NCI-H1417 (cell line): ENCODE measurements at regions not wholly inside any gene's neighbourhood (a gene's known extent, or its start where the extent isn't known, plus 50 kb on each side); places are given as distances from the start of the nearest gene placed in this dataset.
"Not testable (repeated sequence)": the region's sequence is repeated elsewhere in the genome, so short reads cannot be mapped to it uniquely, and the experiment has no call there.

ENCODE experiments used
- DNase-seq, 3 experiments: peaks; one replicate each; lab custom pipeline; 2025; lab: John Stamatoyannopoulos, UW

- DNase-seq = peak in 2 of 3 experiments; percentile 3 to 41
Observed at GRCh38 chr1:80534606-80535360, 1266.0 kb upstream of the ADGRL2 start.

GRCh38 chr1:80533775-80534334 is 1266.9 kb upstream of the ADGRL2 start:
- peak in 2 of 3 experiments; percentile 42 to 74 for DNase-seq

- DNase-seq = peak in 2 of 3 experiments; percentile 68 to 91
Observed at GRCh38 chr1:80533093-80533492, 1267.6 kb upstream of the ADGRL2 start.

- DNase-seq = no peak
Observed at GRCh38 chr1:80531182-80531581, 1269.6 kb upstream of the ADGRL2 start.

GRCh38 chr1:80529546-80529945 is 1271.2 kb upstream of the ADGRL2 start:
- DNase-seq = no peak

- DNase-seq = no peak
Observed at GRCh38 chr1:80523861-80524260, 1276.9 kb upstream of the ADGRL2 start.

- DNase-seq = not testable (repeated sequence)
Observed at GRCh38 chr1:80523071-80523470, 1277.7 kb upstream of the ADGRL2 start.

GRCh38 chr1:80520949-80521348 is 1279.8 kb upstream of the ADGRL2 start:
- DNase-seq = no peak

GRCh38 chr1:80517062-80517461 is 1283.7 kb upstream of the ADGRL2 start:
- DNase-seq = no peak

GRCh38 chr1:80509965-80510522 is 1290.7 kb upstream of the ADGRL2 start:
- DNase-seq = no peak

GRCh38 chr1:80506216-80506615 is 1294.5 kb upstream of the ADGRL2 start:
- DNase-seq = no peak

- no peak for DNase-seq
Observed at GRCh38 chr1:80498673-80499072, 1302.1 kb upstream of the ADGRL2 start.

- no peak for DNase-seq
Observed at GRCh38 chr1:80495806-80496205, 1304.9 kb upstream of the ADGRL2 start.

GRCh38 chr1:80472145-80472544 is 1328.6 kb upstream of the ADGRL2 start:
- no peak for DNase-seq

GRCh38 chr1:80468356-80468755 is 1332.4 kb upstream of the ADGRL2 start:
- no peak for DNase-seq

- no peak for DNase-seq
Observed at GRCh38 chr1:80462006-80462405, 1338.7 kb upstream of the ADGRL2 start.

- DNase-seq = no peak
Observed at GRCh38 chr1:80457409-80457808, 1343.3 kb upstream of the ADGRL2 start.

GRCh38 chr1:80453775-80454174 is 1347.0 kb upstream of the ADGRL2 start:
- DNase-seq = no peak

- no peak for DNase-seq
Observed at GRCh38 chr1:80450711-80451110, 1350.0 kb upstream of the ADGRL2 start.

GRCh38 chr1:80448081-80448480 is 1352.7 kb upstream of the ADGRL2 start:
- DNase-seq = no peak

GRCh38 chr1:80447526-80447925 is 1353.2 kb upstream of the ADGRL2 start:
- no peak for DNase-seq

GRCh38 chr1:80445033-80445432 is 1355.7 kb upstream of the ADGRL2 start:
- peak in 1 of 3 experiments; percentile 1 for DNase-seq

GRCh38 chr1:80444171-80444570 is 1356.6 kb upstream of the ADGRL2 start:
- no peak for DNase-seq
